Lower leg skin (tissue), 4 donors: ENCODE measurements at regions not wholly inside any gene's neighbourhood (a gene's known extent, or its start where the extent isn't known, plus 50 kb on each side); places are given as distances from the start of the nearest gene placed in this dataset.

Experiments used
- DNase-seq, 2 donors: peaks; one replicate each; pipeline ENCODE4 v3.0.0-alpha.2; 2019; ENCODE audit warnings: low spot score in 2 of 2
- H3K4me3 ChIP-seq: fragments of 200-600 bp; sonication (generic); 2 replicates; pipeline ENCODE4 v1.5.1; 2017; ENCODE audit warnings: mild to moderate bottlenecking, low read depth; ENCODE audit not compliant: poor library complexity, severe bottlenecking
- CTCF ChIP-seq, 3 donors: fragments of 450-650 bp; IDR thresholded peaks; one replicate each; pipeline ENCODE4 v1.5.1; 2016; ENCODE audit warnings: antibody characterized with exemption in 3 of 3, mild to moderate bottlenecking in 3 of 3, moderate library complexity in 2 of 3
- POLR2A ChIP-seq, 2 donors: fragments of 450-650 bp; IDR thresholded peaks; one replicate each; pipeline ENCODE4 v1.6.1; 2016 to 2017; ENCODE audit warnings: antibody characterized with exemption in 2 of 2, mild to moderate bottlenecking in 1 of 2, moderate library complexity in 1 of 2
- WGBS, 2 donors: methylation state at CpG; one replicate each; pipeline ENCODE4 v1.1.5; 2018; 5-methylcytosine and 5-hydroxymethylcytosine counted together
- intact Hi-C: fragments of 100-400 bp; cut with DNase I; formaldehyde crosslinking; loops from one replicate; pipeline ENCODE4 v1.15.0; 2023; ENCODE audit warnings: low total_unique reads

DNA sequence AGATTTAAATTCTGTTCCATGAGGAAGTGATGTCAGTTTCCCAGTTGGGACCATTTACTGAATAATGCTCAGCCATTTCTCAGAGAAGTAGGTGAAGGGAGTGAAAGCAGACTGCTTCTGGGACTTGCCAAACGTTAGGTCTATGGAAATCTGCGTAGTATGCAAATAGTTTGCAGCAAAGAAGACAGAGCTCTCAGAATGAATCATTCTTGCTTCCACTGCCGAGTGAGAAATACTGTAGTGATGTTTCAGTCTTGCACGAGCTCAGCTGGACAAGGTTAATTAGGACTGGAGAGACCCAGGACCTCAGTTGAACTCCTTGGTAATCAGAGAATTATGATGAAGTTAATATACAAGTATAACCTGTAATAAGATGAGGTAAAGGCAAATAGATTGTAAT is 317.7 kb upstream of the DAB1 start:
- WGBS, 2 donors = 74 to 77% methylated on average over 4 of the region's 4 CpGs
- no peak for DNase-seq
- no peak for TF ChIP-seq POLR2A (IDR thresholded peaks at IDR 0.05)
- no peak for TF ChIP-seq CTCF (IDR thresholded peaks at IDR 0.05)
- intact Hi-C loops = no loop called here
- no peak overlapping the region for H3K4me3 ChIP-seq

DNA sequence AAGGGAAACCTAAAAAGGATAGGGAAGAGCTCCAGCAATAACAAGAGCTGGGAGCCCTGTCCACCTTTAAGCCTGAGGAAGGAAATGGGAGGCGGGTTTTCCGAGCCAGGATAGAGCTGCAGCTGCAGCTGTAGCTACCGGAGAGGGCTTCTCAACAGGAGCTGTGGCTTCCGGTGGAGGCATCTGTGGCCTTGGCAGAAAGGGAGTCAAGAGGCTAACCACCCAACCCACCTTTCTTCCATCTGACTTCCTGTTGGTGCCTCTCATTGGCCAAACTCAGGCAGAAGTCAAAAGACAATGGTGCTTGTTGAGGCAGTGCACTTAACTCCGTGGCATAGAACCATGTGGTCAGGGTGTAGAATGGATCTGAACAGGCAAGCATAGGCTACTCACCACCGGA is 313.1 kb upstream of the DAB1 start:
- WGBS, 2 donors = 61 to 72% methylated on average over 6 of the region's 6 CpGs
- no peak for DNase-seq
- no peak overlapping the region for H3K4me3 ChIP-seq
- intact Hi-C loops = no loop called here
- TF ChIP-seq CTCF (IDR thresholded peaks at IDR 0.05) (no peak), POLR2A (IDR thresholded peaks at IDR 0.05) (no peak)

DNA sequence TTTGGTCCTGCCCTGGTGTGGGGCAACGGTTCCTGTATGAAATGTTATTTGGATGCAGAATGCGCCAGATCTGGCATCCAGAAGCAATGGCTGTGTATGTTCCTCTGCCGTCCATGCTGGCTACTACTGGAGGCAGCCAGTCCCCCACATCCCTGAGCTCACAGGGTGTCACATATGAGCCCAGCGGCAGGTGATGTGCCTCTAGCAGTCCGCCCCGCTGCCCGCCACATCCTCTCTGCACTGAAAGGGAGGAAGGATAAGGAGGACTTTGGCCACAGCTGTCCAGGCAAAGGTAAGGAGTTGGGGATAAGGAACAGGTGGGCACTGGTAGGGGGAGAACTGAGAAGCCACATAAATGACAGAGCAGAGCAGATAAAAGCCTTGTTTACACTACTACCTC is 305.3 kb upstream of the DAB1 start:
- TF ChIP-seq CTCF (IDR thresholded peaks at IDR 0.05) = no peak
- TF ChIP-seq POLR2A (IDR thresholded peaks at IDR 0.05) = no peak
- DNase-seq = no peak
- intact Hi-C loops = no loop called here
- 82 to 87% methylated on average over 7 of the region's 7 CpGs for WGBS, 2 donors
- H3K4me3 ChIP-seq = no peak overlapping the region

GRCh38 chr1:57727121-57727520 is 303.3 kb upstream of the DAB1 start:
- no peak for TF ChIP-seq POLR2A (IDR thresholded peaks at IDR 0.05)
- TF ChIP-seq CTCF (IDR thresholded peaks at IDR 0.05) = no peak
- no peak for DNase-seq
- intact Hi-C loops = no loop called here
- WGBS, 2 donors = 73 to 81% methylated on average over 5 of the region's 5 CpGs
- H3K4me3 ChIP-seq = no peak overlapping the region

DNA sequence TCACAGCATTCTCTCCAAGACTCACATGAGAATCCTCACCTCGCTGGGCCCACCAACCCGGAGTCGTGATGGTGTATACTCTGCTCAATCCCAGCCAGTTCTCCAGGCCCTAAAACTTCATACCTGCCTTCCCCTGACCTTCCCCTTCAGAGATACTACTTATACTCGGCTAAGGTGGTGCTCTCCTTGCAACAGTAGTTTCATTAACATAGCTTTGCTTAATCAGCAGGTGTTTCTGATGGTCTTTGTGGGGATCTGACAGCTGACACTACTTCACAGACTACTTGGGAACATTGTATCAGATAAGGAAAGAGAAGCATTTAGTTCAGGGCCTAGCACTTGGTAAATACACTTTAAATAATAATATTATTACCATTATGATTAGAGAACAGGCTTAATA is 301.5 kb upstream of the DAB1 start:
- DNase-seq = no peak
- no peak overlapping the region for H3K4me3 ChIP-seq
- 88 to 94% methylated on average over 4 of the region's 4 CpGs for WGBS, 2 donors
- intact Hi-C loops = no loop called here
- TF ChIP-seq CTCF (IDR thresholded peaks at IDR 0.05) (no peak), POLR2A (IDR thresholded peaks at IDR 0.05) (no peak)

GRCh38 chr1:57724535-57724934 is 300.7 kb upstream of the DAB1 start:
- intact Hi-C loops = no loop called here
- DNase-seq = no peak
- 93 to 95% methylated on average over 1 of the region's 1 CpG for WGBS, 2 donors
- no peak for TF ChIP-seq CTCF (IDR thresholded peaks at IDR 0.05)
- no peak for TF ChIP-seq POLR2A (IDR thresholded peaks at IDR 0.05)
- no peak overlapping the region for H3K4me3 ChIP-seq
